ENCODE measurements at regions not wholly inside any gene's neighbourhood (a gene's known extent, or its start where the extent isn't known, plus 50 kb on each side); places are given as distances from the start of the nearest gene placed in this dataset.

GRCh38 chr11:116172156-116172555 lies 600.6 kb downstream of the BUD13 start:
- TF ChIP-seq CTCF (IDR thresholded peaks at IDR 0.05) (no peak), ZFX (IDR thresholded peaks at IDR 0.05; ENCODE audit: borderline replicate concordance) (no peak)

Data from 22Rv1 (cell line).